ENCODE measurements at regions not wholly inside any gene's neighbourhood (a gene's known extent, or its start where the extent isn't known, plus 50 kb on each side); places are given as distances from the start of the nearest gene placed in this dataset.

DNA sequence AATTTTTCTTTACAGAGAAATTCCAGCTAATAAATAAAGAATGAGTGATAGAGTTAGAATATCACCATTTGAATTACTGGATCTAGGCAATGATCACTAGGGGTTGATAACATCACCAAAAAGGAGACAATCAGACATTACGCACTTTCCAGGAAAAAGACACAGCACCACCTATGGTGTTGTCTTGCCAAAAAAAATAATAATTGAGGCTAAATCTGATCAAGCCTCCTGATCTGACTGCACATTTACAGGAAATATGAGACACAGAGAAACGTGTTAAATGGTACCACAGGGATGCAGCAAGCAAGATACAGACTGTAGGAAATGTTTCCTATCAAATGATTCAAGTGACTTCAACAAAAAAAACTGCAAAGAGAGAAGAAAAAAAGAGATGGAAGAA is 92.8 kb downstream of the EOMES start:
- no peak for TF ChIP-seq POLR2AphosphoS5 (IDR thresholded peaks at IDR 0.05; ENCODE audit: low read depth, low read length)
- no peak for TF ChIP-seq TAF1 (IDR thresholded peaks at IDR 0.05; ENCODE audit: borderline replicate concordance, low read depth, low read length)

Measured in GM12892 (cell line).